Activated B cell treated with CpG ODN at 0.5 μM for 24 hours (primary cell): ENCODE measurements at regions not wholly inside any gene's neighbourhood (a gene's known extent, or its start where the extent isn't known, plus 50 kb on each side); places are given as distances from the start of the nearest gene placed in this dataset.
"Not testable (repeated sequence)": the region's sequence is repeated elsewhere in the genome, so short reads cannot be mapped to it uniquely, and the experiment has no call there.

Source experiments
- ATAC-seq: fragments of 200-7000 bp; cut with Tn5 transposase; one replicate; pipeline ENCODE4 v1.10.0; 2021; ENCODE audit warnings: low read depth, mild to moderate bottlenecking, moderate library complexity
- CTCF ChIA-PET: fragments of 350-600 bp; sonication (Branson Sonifier 250); formaldehyde crosslinking; loops from one replicate; lab custom pipeline; 2021; ENCODE audit warnings: antibody characterized with exemption; lab: Charles Lee
- POLR2A ChIA-PET: fragments of 350-600 bp; sonication (Branson Sonifier 250); formaldehyde crosslinking; loops from one replicate; lab custom pipeline; 2021; ENCODE audit warnings: antibody characterized with exemption; lab: Charles Lee
- DNase-seq: peaks from one replicate; pipeline ENCODE4 v3.0.0; 2022
- H3K27ac Mint-ChIP-seq: one replicate; pipeline ENCODE4 v1.8.0; 2020; ENCODE audit warnings: mixed read lengths
- H3K27me3 Mint-ChIP-seq: one replicate; pipeline ENCODE4 v1.8.0; 2021; ENCODE audit warnings: mixed read lengths
- H3K36me3 Mint-ChIP-seq: one replicate; pipeline ENCODE4 v1.8.0; 2021; ENCODE audit warnings: low read depth, mixed read lengths
- H3K4me1 Mint-ChIP-seq: one replicate; pipeline ENCODE4 v1.8.0; 2021; ENCODE audit warnings: mixed read lengths
- H3K4me3 Mint-ChIP-seq: one replicate; pipeline ENCODE4 v1.8.0; 2020; ENCODE audit warnings: mild to moderate bottlenecking, mixed read lengths
- H3K9me3 Mint-ChIP-seq: one replicate; pipeline ENCODE4 v1.8.0; 2020; ENCODE audit warnings: mixed read lengths
- CTCF ChIP-seq: fragments of 200-600 bp; IDR thresholded peaks from one replicate; pipeline ENCODE4 v1.8.0; 2022; ENCODE audit warnings: antibody characterized with exemption, mild to moderate bottlenecking
- intact Hi-C: fragments of 100-400 bp; cut with micrococcal nuclease; formaldehyde crosslinking; loops from one replicate; pipeline ENCODE4 v1.15.1; 2024

GRCh38 chr21:19228226-19228625 lies 824.6 kb upstream of the TMPRSS15 start:
- ATAC-seq (no peak), DNase-seq (no peak)
- intact Hi-C loops, result no loop called here
- ChIA-PET POLR2A (no interaction called here), CTCF (no interaction called here)
- no peak overlapping the region for H3K27ac Mint-ChIP-seq
- no peaks in the 10 kb centered on the region for H3K27me3 Mint-ChIP-seq
- no peak overlapping the region for H3K4me3 Mint-ChIP-seq
- no peak for TF ChIP-seq CTCF
- H3K4me1 Mint-ChIP-seq, result no peaks in the 10 kb centered on the region
- no peaks in the 10 kb centered on the region for H3K36me3 Mint-ChIP-seq
- peaks cover 7% of the 10 kb centered on the region for H3K9me3 Mint-ChIP-seq

- POLR2A ChIA-PET, H3K4me1 Mint-ChIP-seq, H3K27me3 Mint-ChIP-seq, DNase-seq, intact Hi-C loops, H3K4me3 Mint-ChIP-seq, H3K27ac Mint-ChIP-seq, H3K36me3 Mint-ChIP-seq, ATAC-seq, CTCF ChIA-PET: not testable (repeated sequence)
- H3K9me3 Mint-ChIP-seq, result peaks cover 11% of the 10 kb centered on the region
Observed at GRCh38 chr21:19233841-19234240, 830.3 kb upstream of the TMPRSS15 start.

- ChIA-PET CTCF (no interaction called here), POLR2A (no interaction called here)
- ATAC-seq (no peak), DNase-seq (no peak)
- no peak for TF ChIP-seq CTCF
- H3K4me3 Mint-ChIP-seq, result no peak overlapping the region
- no peaks in the 10 kb centered on the region for H3K4me1 Mint-ChIP-seq
- no peaks in the 10 kb centered on the region for H3K36me3 Mint-ChIP-seq
- no peaks in the 10 kb centered on the region for H3K27me3 Mint-ChIP-seq
- intact Hi-C loops, result no loop called here
- H3K9me3 Mint-ChIP-seq, result peaks cover 11% of the 10 kb centered on the region
- H3K27ac Mint-ChIP-seq, result no peak overlapping the region
Observed at GRCh38 chr21:19236209-19236608, 832.6 kb upstream of the TMPRSS15 start.

GRCh38 chr21:19237608-19238007 lies 834.0 kb upstream of the TMPRSS15 start:
- no peak for ATAC-seq
- H3K9me3 Mint-ChIP-seq, result peaks cover 6% of the 10 kb centered on the region
- TF ChIP-seq CTCF, result no peak

GRCh38 chr21:19239696-19240095 lies 836.1 kb upstream of the TMPRSS15 start:
- no peak for TF ChIP-seq CTCF
- CTCF ChIA-PET, result no interaction called here
- Mint-ChIP-seq H3K36me3 (no peaks in the 10 kb centered on the region), H3K4me3 (no peak overlapping the region), H3K4me1 (no peaks in the 10 kb centered on the region), H3K9me3 (peaks cover 3% of the 10 kb centered on the region), H3K27me3 (no peaks in the 10 kb centered on the region), H3K27ac (no peak overlapping the region)
- POLR2A ChIA-PET, result no interaction called here
- intact Hi-C loops, result no loop called here
- DNase-seq (no peak), ATAC-seq (no peak)

More at GRCh38 chr21:19237608-19238007, 834.0 kb upstream of the TMPRSS15 start:
- H3K27ac Mint-ChIP-seq, result no peak overlapping the region
- no peaks in the 10 kb centered on the region for H3K4me1 Mint-ChIP-seq
- no peaks in the 10 kb centered on the region for H3K27me3 Mint-ChIP-seq
- ChIA-PET POLR2A (no interaction called here), CTCF (no interaction called here)
- intact Hi-C loops, result no loop called here
- no peak for DNase-seq
- no peak overlapping the region for H3K4me3 Mint-ChIP-seq
- no peaks in the 10 kb centered on the region for H3K36me3 Mint-ChIP-seq

- CTCF ChIA-PET, result no interaction called here
- ATAC-seq, result no peak
Observed at GRCh38 chr21:19244502-19245187, 841.1 kb upstream of the TMPRSS15 start.

More at GRCh38 chr21:19244502-19245187, 841.1 kb upstream of the TMPRSS15 start:
- intact Hi-C loops, result no loop called here
- no peak for TF ChIP-seq CTCF
- Mint-ChIP-seq H3K27ac (no peak overlapping the region), H3K4me3 (no peak overlapping the region), H3K36me3 (no peaks in the 10 kb centered on the region), H3K4me1 (no peaks in the 10 kb centered on the region), H3K27me3 (no peaks in the 10 kb centered on the region), H3K9me3 (peaks cover 4% of the 10 kb centered on the region)
- POLR2A ChIA-PET, result no interaction called here
- DNase-seq, result no peak
